WERI-Rb-1 (cell line): ENCODE measurements at regions not wholly inside any gene's neighbourhood (a gene's known extent, or its start where the extent isn't known, plus 50 kb on each side); places are given as distances from the start of the nearest gene placed in this dataset.

ENCODE experiments used
- DNase-seq: peaks from one replicate; pipeline ENCODE4 v3.0.0-alpha.2; 2020
- H3K27ac ChIP-seq: fragments of 250-450 bp; sonication (Bioruptor Pico); 2 replicates; pipeline ENCODE4 v1.5.1; 2020; ENCODE audit warnings: mild to moderate bottlenecking, moderate library complexity
- H3K27me3 ChIP-seq: fragments of 250-450 bp; sonication (Bioruptor Pico); 2 replicates; pipeline ENCODE4 v1.5.1; 2021; ENCODE audit warnings: mild to moderate bottlenecking, low read depth, moderate library complexity; ENCODE audit not compliant: insufficient read depth, severe bottlenecking
- H3K36me3 ChIP-seq: fragments of 250-450 bp; sonication (Bioruptor Pico); 2 replicates; pipeline ENCODE4 v1.5.1; 2020; ENCODE audit warnings: mild to moderate bottlenecking, moderate library complexity
- H3K4me3 ChIP-seq: 2 replicates; pipeline ENCODE4 v1.5.1; 2011; ENCODE audit warnings: low read depth, mild to moderate bottlenecking, control low read depth, low read length
- H3K9me3 ChIP-seq: fragments of 250-450 bp; sonication (Bioruptor Pico); 2 replicates; pipeline ENCODE4 v1.5.1; 2021; ENCODE audit warnings: mild to moderate bottlenecking, moderate library complexity; ENCODE audit not compliant: severe bottlenecking
- TF ChIP-seq, protein P1 (sequence below): IDR thresholded peaks from 2 replicates; pipeline ENCODE4 v1.5.1; 2011; ENCODE audit warnings: low read depth, mild to moderate bottlenecking, control low read depth, inconsistent platforms, low read length

DNA sequence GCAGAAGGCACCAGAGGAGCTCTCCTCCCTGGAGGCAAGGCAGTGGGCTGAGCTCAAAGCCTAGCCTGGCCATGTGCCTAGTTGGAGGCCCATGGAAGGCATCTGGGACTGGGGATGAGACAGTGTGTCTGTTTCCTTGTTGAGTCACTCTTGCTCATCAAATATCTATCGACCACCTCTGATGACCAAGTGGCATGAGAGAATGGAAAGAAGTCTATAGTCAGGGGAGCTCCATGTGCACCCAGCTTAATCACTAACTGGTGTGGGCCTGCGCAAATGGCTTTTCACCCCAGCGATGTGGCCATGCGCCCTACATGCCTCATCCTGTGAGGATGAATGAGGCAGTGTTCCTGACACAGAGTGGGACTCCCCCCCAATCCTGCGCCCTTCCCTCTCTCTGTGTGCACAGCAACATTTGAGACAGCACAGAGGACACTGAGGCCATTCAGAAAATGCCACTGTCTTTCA is 229.9 kb downstream of the RPS24 start:
- H3K27ac ChIP-seq, result no peak overlapping the region
- no peaks in the 10 kb centered on the region for H3K36me3 ChIP-seq
- no peaks in the 10 kb centered on the region for H3K9me3 ChIP-seq
- TF ChIP-seq, protein P1, sequence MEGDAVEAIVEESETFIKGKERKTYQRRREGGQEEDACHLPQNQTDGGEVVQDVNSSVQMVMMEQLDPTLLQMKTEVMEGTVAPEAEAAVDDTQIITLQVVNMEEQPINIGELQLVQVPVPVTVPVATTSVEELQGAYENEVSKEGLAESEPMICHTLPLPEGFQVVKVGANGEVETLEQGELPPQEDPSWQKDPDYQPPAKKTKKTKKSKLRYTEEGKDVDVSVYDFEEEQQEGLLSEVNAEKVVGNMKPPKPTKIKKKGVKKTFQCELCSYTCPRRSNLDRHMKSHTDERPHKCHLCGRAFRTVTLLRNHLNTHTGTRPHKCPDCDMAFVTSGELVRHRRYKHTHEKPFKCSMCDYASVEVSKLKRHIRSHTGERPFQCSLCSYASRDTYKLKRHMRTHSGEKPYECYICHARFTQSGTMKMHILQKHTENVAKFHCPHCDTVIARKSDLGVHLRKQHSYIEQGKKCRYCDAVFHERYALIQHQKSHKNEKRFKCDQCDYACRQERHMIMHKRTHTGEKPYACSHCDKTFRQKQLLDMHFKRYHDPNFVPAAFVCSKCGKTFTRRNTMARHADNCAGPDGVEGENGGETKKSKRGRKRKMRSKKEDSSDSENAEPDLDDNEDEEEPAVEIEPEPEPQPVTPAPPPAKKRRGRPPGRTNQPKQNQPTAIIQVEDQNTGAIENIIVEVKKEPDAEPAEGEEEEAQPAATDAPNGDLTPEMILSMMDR, result no peak
- DNase-seq, result no peak
- no peaks in the 10 kb centered on the region for H3K27me3 ChIP-seq
- H3K4me3 ChIP-seq, result no peak overlapping the region

DNA sequence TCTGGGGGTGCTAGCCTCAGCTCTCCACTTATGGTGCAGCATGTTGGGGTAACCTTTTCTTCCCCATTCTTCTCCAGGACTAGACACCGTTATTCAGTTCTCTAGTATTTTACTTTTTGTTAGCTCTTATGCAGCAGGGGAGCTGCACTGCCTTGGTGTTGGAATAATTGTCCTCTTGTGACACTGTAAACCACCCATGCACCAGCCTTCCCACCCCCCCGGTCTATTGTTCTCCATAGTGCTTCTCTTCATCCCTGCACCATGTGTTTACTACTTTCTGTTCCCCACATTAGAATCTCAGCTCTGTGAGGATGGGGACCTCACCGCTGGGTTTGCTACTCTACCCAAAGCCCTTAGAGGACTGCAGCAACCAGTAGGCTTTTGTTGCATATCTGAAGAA is 230.7 kb downstream of the RPS24 start:
- no peak for DNase-seq
- H3K27me3 ChIP-seq, result no peaks in the 10 kb centered on the region
- H3K9me3 ChIP-seq, result no peaks in the 10 kb centered on the region
- no peak overlapping the region for H3K27ac ChIP-seq
- no peak overlapping the region for H3K4me3 ChIP-seq
- H3K36me3 ChIP-seq, result no peaks in the 10 kb centered on the region
- TF ChIP-seq, protein P1, result no peak

DNA sequence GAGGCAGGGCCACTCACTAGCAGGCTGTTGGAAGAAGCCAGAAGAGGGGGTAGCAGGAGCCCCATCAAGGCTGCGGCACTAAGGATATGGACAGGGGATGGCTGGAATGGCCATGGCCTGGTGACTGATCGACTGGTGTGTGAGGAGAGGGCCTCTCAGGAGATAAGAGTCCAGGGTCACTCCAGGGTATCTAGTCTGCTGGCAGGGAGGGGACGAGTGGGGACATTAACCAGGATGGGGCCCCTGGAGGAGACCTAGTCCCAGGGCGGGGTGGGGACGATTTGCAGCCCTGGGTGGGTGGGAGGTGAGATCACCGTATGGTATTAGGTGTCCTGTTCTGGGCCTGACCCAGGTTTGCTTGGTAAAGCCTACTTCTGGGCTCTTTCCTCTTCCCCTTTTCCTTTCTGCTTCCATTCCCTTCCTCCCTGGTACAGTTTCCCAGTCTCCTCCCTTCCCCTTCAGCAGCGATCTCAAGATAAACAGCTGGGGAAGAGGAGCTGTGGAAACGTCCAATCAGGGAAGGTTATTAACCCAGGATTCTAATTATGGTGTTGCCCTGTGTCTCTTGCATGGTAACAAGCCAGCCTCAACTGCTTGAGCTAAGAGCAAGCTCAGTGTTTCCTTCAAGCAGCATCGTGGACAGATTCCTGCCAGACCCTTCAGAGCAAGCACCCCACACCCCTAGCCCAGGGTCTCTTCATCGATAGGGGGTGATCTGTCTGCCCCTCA is 233.2 kb downstream of the RPS24 start:
- no peak for DNase-seq
- Histone ChIP-seq H3K9me3 (no peaks in the 10 kb centered on the region), H3K27ac (no peak overlapping the region), H3K4me3 (no peak overlapping the region), H3K36me3 (no peaks in the 10 kb centered on the region), H3K27me3 (no peaks in the 10 kb centered on the region)
- TF ChIP-seq, protein P1, result no peak

DNA sequence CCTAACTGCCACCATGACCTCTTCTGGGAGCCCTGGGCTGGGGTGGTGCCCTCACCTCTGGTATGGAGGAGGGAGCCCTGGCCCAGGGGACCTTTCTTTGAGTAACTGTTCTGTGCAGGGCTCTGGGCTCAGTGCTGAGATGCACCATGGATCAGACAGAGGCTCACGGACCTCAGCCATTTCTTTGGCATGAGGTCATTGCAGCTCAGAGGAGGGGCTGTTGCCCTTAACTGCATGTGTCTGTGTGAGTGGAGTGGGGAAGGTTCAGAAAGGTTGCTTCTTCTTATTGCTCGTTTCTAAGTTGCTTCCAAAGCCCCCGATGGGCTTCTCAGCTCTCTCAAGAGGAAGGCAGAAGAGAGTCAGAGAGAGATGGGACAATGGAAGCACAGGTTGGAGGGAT is 233.9 kb downstream of the RPS24 start:
- Histone ChIP-seq H3K9me3 (no peaks in the 10 kb centered on the region), H3K27ac (no peak overlapping the region), H3K4me3 (no peak overlapping the region), H3K36me3 (no peaks in the 10 kb centered on the region), H3K27me3 (no peaks in the 10 kb centered on the region)
- TF ChIP-seq, protein P1, result no peak
- DNase-seq, result no peak

DNA sequence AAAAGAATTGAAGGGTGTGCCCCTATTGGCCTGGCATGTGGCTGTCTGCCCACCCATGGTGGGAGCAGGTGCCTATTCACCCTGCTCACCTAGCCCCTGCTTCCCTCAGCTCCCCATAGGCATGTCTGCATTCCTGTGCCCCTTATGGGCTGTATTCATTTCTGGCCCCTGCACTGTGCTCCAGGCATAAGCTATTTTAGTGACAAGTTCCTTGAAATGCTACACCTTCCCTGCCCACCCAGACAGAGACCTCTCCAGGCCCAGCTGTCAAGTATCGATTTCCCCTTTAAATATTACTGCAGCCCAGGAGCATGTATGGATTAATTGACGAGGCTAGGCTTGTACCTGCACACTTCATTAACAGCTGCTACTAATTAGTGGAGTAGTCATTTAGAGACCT is 235.4 kb downstream of the RPS24 start:
- TF ChIP-seq, protein P1, result no peak
- H3K9me3 ChIP-seq, result no peaks in the 10 kb centered on the region

DNA sequence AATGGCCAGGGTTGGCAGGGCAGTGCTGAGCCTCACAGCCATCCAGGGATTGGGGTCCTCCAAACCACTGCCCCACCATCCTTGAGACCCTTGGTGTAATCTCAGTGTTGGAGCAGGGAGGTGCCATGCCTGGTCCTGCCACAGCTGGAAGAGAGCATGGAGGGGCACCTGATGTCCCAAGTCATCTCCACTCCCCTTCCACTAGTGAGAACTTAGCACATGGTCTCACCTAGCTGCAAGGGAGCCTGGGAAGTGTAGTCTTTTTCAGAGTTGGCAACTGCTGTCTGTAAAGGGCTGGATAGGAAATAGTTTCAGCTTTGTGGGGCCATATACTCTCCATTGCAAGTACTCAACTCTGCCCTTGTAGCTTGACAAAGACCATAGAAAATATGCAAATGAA is 238.7 kb downstream of the RPS24 start:
- Histone ChIP-seq H3K36me3 (no peaks in the 10 kb centered on the region), H3K4me3 (no peak overlapping the region), H3K9me3 (no peaks in the 10 kb centered on the region), H3K27ac (no peak overlapping the region), H3K27me3 (no peaks in the 10 kb centered on the region)
- TF ChIP-seq, protein P1, result no peak
- no peak for DNase-seq

More for the DNA sequence above, 235.4 kb downstream of the RPS24 start:
- Histone ChIP-seq H3K4me3 (no peak overlapping the region), H3K27ac (no peak overlapping the region; the same call in 1 of the 2 replicates), H3K27me3 (no peaks in the 10 kb centered on the region), H3K36me3 (no peaks in the 10 kb centered on the region)
- no peak for DNase-seq
